Thyroid gland (tissue), 4 donors: ENCODE measurements at regions not wholly inside any gene's neighbourhood (a gene's known extent, or its start where the extent isn't known, plus 50 kb on each side); places are given as distances from the start of the nearest gene placed in this dataset.
A peak's percentile ranks its signal among the peaks of the same experiment; 100 is the strongest.

Experiments
- DNase-seq, 2 donors: peaks; one replicate each; pipeline ENCODE4 v3.0.0-alpha.2; 2019
- H3K27ac ChIP-seq, 3 donors: fragments of 200-600 bp; sonication (generic); 1 replicate in 2 of 3; 2 replicates in 1 of 3; pipeline ENCODE4 v1.5.1; 2016 to 2019; ENCODE audit warnings: mild to moderate bottlenecking in 1 of 3, moderate library complexity in 1 of 3
- H3K27me3 ChIP-seq: fragments of 200-600 bp; sonication (generic); one replicate; pipeline ENCODE4 v1.5.1; 2019
- H3K36me3 ChIP-seq, 2 donors: fragments of 200-600 bp; sonication (generic); one replicate each; pipeline ENCODE4 v1.5.1; 2016 to 2019
- H3K4me1 ChIP-seq, 2 donors: fragments of 200-600 bp; sonication (generic); one replicate each; pipeline ENCODE4 v1.5.1; 2017 to 2019
- H3K4me3 ChIP-seq, 3 donors: fragments of 200-600 bp; sonication (generic); replicated peaks in 1 of 3; 1 replicate in 2 of 3; 2 replicates in 1 of 3; pipeline ENCODE4 v1.5.1; 2016; ENCODE audit warnings: mild to moderate bottlenecking in 1 of 3
- H3K9me3 ChIP-seq: fragments of 200-600 bp; sonication (generic); one replicate; pipeline ENCODE4 v1.5.1; 2017
- CTCF ChIP-seq, 6 experiments: fragments of 200-600 bp in 3 of 6; fragments of 450-650 bp in 3 of 6; sonication (generic) in 3 of 6; IDR thresholded peaks; one replicate each; pipeline ENCODE4 v1.5.1; 2016 to 2019; ENCODE audit warnings: antibody characterized with exemption in 6 of 6, mild to moderate bottlenecking in 2 of 6, inconsistent platforms in 1 of 6, moderate library complexity in 1 of 6
- POLR2A ChIP-seq, 2 donors: fragments of 450-650 bp; IDR thresholded peaks; one replicate each; pipeline ENCODE4 v1.6.1; 2017; ENCODE audit warnings: antibody characterized with exemption in 2 of 2, mild to moderate bottlenecking in 2 of 2, moderate library complexity in 1 of 2
- WGBS, 2 donors: methylation state at CpG; one replicate each; pipeline ENCODE4 v1.1.5; 2017; 5-methylcytosine and 5-hydroxymethylcytosine counted together
- intact Hi-C: fragments of 100-400 bp; cut with DNase I; formaldehyde crosslinking; loops from one replicate; pipeline ENCODE4 v1.15.1; 2023

GRCh38 chr20:23139524-23139923 lies 53.4 kb upstream of the CD93 start:
- H3K9me3 ChIP-seq = no peaks in the 10 kb centered on the region
- H3K4me3 ChIP-seq = no peak overlapping the region
- 81 to 84% methylated on average over 8 of the region's 8 CpGs for WGBS, 2 donors
- no peak for TF ChIP-seq CTCF (IDR thresholded peaks at IDR 0.05)
- TF ChIP-seq POLR2A (IDR thresholded peaks at IDR 0.05) = no peak
- no peaks in the 10 kb centered on the region for H3K27me3 ChIP-seq
- peak in 1 of 2 donors; percentile 1 for DNase-seq
- intact Hi-C loops = no loop called here
- no peaks in the 10 kb centered on the region for H3K36me3 ChIP-seq
- no peak overlapping the region for H3K27ac ChIP-seq
- H3K4me1 ChIP-seq = peaks cover 6 to 16% of the 10 kb centered on the region in 2 donors

- H3K4me1 ChIP-seq = peaks cover 6 to 13% of the 10 kb centered on the region in 2 donors
- H3K27me3 ChIP-seq = no peaks in the 10 kb centered on the region
- H3K4me3 ChIP-seq = no peak overlapping the region
- no peak overlapping the region for H3K27ac ChIP-seq
- 82 to 86% methylated on average over 3 of the region's 3 CpGs for WGBS, 2 donors
- TF ChIP-seq POLR2A (IDR thresholded peaks at IDR 0.05) (no peak), CTCF (IDR thresholded peaks at IDR 0.05) (no peak)
- no peaks in the 10 kb centered on the region for H3K36me3 ChIP-seq
- no peaks in the 10 kb centered on the region for H3K9me3 ChIP-seq
- DNase-seq = no peak
- intact Hi-C loops = no loop called here
Measured at GRCh38 chr20:23138682-23139081, 52.6 kb upstream of the CD93 start.

- no peak for TF ChIP-seq CTCF (IDR thresholded peaks at IDR 0.05)
- TF ChIP-seq POLR2A (IDR thresholded peaks at IDR 0.05) = no peak
- WGBS, 2 donors = 66 to 76% methylated on average over 3 of the region's 3 CpGs
- no peaks in the 10 kb centered on the region for H3K27me3 ChIP-seq
- no peak for DNase-seq
- peaks cover 6 to 13% of the 10 kb centered on the region in 2 donors for H3K4me1 ChIP-seq
- H3K4me3 ChIP-seq = no peak overlapping the region
- intact Hi-C loops = no loop called here
- no peaks in the 10 kb centered on the region for H3K9me3 ChIP-seq
- no peaks in the 10 kb centered on the region for H3K36me3 ChIP-seq
- no peak overlapping the region for H3K27ac ChIP-seq
Measured at GRCh38 chr20:23138226-23138625, 52.1 kb upstream of the CD93 start.

- intact Hi-C loops = no loop called here
- Histone ChIP-seq H3K27me3 (no peaks in the 10 kb centered on the region), H3K4me1 (peaks cover 0 to 5% of the 10 kb centered on the region in 2 donors), H3K4me3 (no peak overlapping the region), H3K9me3 (no peaks in the 10 kb centered on the region), H3K27ac (no peak overlapping the region), H3K36me3 (no peaks in the 10 kb centered on the region)
- TF ChIP-seq CTCF (IDR thresholded peaks at IDR 0.05) (no peak), POLR2A (IDR thresholded peaks at IDR 0.05) (no peak)
- WGBS, 2 donors = 87 to 96% methylated on average over 8 to 18 of the region's 20 CpGs
- no peak for DNase-seq
Measured at GRCh38 chr20:23136893-23137745, 51.0 kb upstream of the CD93 start.
